ENCODE measurements at regions not wholly inside any gene's neighbourhood (a gene's known extent, or its start where the extent isn't known, plus 50 kb on each side); places are given as distances from the start of the nearest gene placed in this dataset.
A peak's percentile ranks its signal among the peaks of the same experiment; 100 is the strongest.
"Not testable (repeated sequence)": the region's sequence is repeated elsewhere in the genome, so short reads cannot be mapped to it uniquely, and the experiment has no call there.

- Histone ChIP-seq H3K4me3 (peak overlapping the region; percentile 35; the same call in 1 of the 2 replicates), H3K27ac (ENCODE audit: low read depth) (peak overlapping the region; percentile 100), H3F3A (replicated peaks; ENCODE audit: low read depth) (peaks cover 15% of the 10 kb centered on the region), H3K4me2 (peak overlapping the region; percentile 46; the same call in 1 of the 2 replicates), H3K4me1 (ENCODE audit: insufficient read depth) (peaks cover 50% of the 10 kb centered on the region)
- not testable (repeated sequence) for DNase-seq (ENCODE audit: low spot score); H3K27me3 ChIP-seq (ENCODE audit: insufficient read depth); H3K36me3 ChIP-seq (ENCODE audit: insufficient read depth); H4K20me1 ChIP-seq (replicated peaks; ENCODE audit: insufficient read depth); H2AFZ ChIP-seq; H3K9me2 ChIP-seq (ENCODE audit: insufficient read depth); H3K79me2 ChIP-seq (replicated peaks; ENCODE audit: insufficient read depth)
- H3K27me3 Mint-ChIP-seq (ENCODE audit: insufficient read depth, low read depth, poor library complexity): peaks cover 28% of the 10 kb centered on the region
- H3K4me3 Mint-ChIP-seq: peak overlapping the region; percentile 39
- H3K4me1 Mint-ChIP-seq: peaks cover 67% of the 10 kb centered on the region
- H3K27ac Mint-ChIP-seq: peak overlapping the region; percentile 99
- peaks cover 21% of the 10 kb centered on the region; the same call in 2 of the 3 replicates for H3K9me3 Mint-ChIP-seq
- TF ChIP-seq ZNF462 (CRISPR knock-in tag; IDR thresholded peaks at IDR 0.05): peak; percentile 91
- peak; percentile 91 for TF ChIP-seq NANOG (IDR thresholded peaks at IDR 0.05; ENCODE audit: borderline replicate concordance)
- peaks cover 22% of the 10 kb centered on the region for H3K36me3 Mint-ChIP-seq (ENCODE audit: low read depth)
- peak; percentile 10; the same call in 1 of the 3 replicates for ATAC-seq
These were observed 505.5 kb downstream of the GRIN2A start for GRCh38 chr16:9676560-9677300.

GRCh38 chr16:9677301-9677653 lies 505.0 kb downstream of the GRIN2A start:
- peak overlapping the region; percentile 99 for H3K27ac Mint-ChIP-seq
- H3K27me3 Mint-ChIP-seq (ENCODE audit: insufficient read depth, low read depth, poor library complexity): peaks cover 28% of the 10 kb centered on the region
- ATAC-seq (peak; percentile 62), DNase-seq (ENCODE audit: low spot score) (peak; percentile 45)
- peaks cover 48% of the 10 kb centered on the region for H3K4me1 ChIP-seq (ENCODE audit: insufficient read depth)
- peaks cover 22% of the 10 kb centered on the region for H3K36me3 Mint-ChIP-seq (ENCODE audit: low read depth)
- H4K20me1 ChIP-seq (replicated peaks; ENCODE audit: insufficient read depth): no peaks in the 10 kb centered on the region
- H3K4me2 ChIP-seq: peak overlapping the region; percentile 10
- H3K4me1 Mint-ChIP-seq: peaks cover 68% of the 10 kb centered on the region
- H3K27me3 ChIP-seq (ENCODE audit: insufficient read depth): no peaks in the 10 kb centered on the region
- H3K27ac ChIP-seq (ENCODE audit: low read depth): peak overlapping the region; percentile 100
- H3K79me2 ChIP-seq (replicated peaks; ENCODE audit: insufficient read depth): peaks cover 5% of the 10 kb centered on the region; the same call in 1 of the 2 replicates
- no peaks in the 10 kb centered on the region for H3K36me3 ChIP-seq (ENCODE audit: insufficient read depth)
- peaks cover 17% of the 10 kb centered on the region for H3F3A ChIP-seq (replicated peaks; ENCODE audit: low read depth)
- no peak overlapping the region; the same call in 2 of the 3 replicates for H3K4me3 Mint-ChIP-seq
- no peaks in the 10 kb centered on the region for H3K9me2 ChIP-seq (ENCODE audit: insufficient read depth)
- H3K4me3 ChIP-seq: no peak overlapping the region
- H3K9me3 Mint-ChIP-seq: peaks cover 21% of the 10 kb centered on the region; the same call in 2 of the 3 replicates
- H2AFZ ChIP-seq: no peak overlapping the region
- TF ChIP-seq CREB1 (CRISPR knock-in tag; IDR thresholded peaks at IDR 0.05; ENCODE audit: low read depth) (no peak), EZH2phosphoT487 (IDR thresholded peaks at IDR 0.05; ENCODE audit: unreplicated experiment) (no peak), ZNF462 (CRISPR knock-in tag; IDR thresholded peaks at IDR 0.05) (no peak), JUNB (IDR thresholded peaks at IDR 0.05; ENCODE audit: unreplicated experiment) (no peak)
